Endothelial cell of umbilical vein (primary cell): ENCODE measurements at regions not wholly inside any gene's neighbourhood (a gene's known extent, or its start where the extent isn't known, plus 50 kb on each side); places are given as distances from the start of the nearest gene placed in this dataset.

Experiments used
- BruUV-seq: library from RNA; stranded (reverse); fragments of 400-500 nt; replicated peaks from 2 replicates; lab custom pipeline; 2021; lab: Mats Ljungman, UMichigan
- CTCF ChIA-PET: fragments of 300-600, 350-600 bp; sonication (Branson Sonifier 250); formaldehyde crosslinking; loops from one replicate; lab custom pipeline; 2021; ENCODE audit warnings: antibody characterized with exemption, inconsistent platforms; lab: Charles Lee
- POLR2A ChIA-PET: fragments of 300-600, 350-600 bp; sonication (Branson Sonifier 250); formaldehyde crosslinking; loops from one replicate; lab custom pipeline; 2021; ENCODE audit warnings: antibody characterized with exemption, inconsistent platforms; lab: Charles Lee
- DNase-seq: peaks from one replicate; pipeline ENCODE4 v3.0.0-alpha.2; 2011; ENCODE audit warnings: low read depth, low spot score
- FAIRE-seq: peaks from 2 replicates; lab custom pipeline; 2011; peaks lifted over from hg19 to GRCh38; lab: Jason Lieb, UNC
- H2AFZ ChIP-seq: 2 replicates; pipeline ENCODE4 v1.6.0; 2012; ENCODE audit warnings: low read depth, low read length, control low read depth, inconsistent platforms
- H3K27ac ChIP-seq: 2 replicates; pipeline ENCODE4 v1.5.1; 2011; ENCODE audit warnings: low read depth, mild to moderate bottlenecking, control low read depth, low read length, moderate library complexity; ENCODE audit not compliant: insufficient read depth
- H3K27me3 ChIP-seq, 2 experiments: 2 replicates each; pipeline versions ENCODE4 v1.6.0 to v1.6.1; 2011; ENCODE audit warnings: low read length in 2 of 2, mixed read lengths in 1 of 2; ENCODE audit not compliant: control insufficient read depth in 2 of 2, insufficient read depth in 2 of 2
- H3K36me3 ChIP-seq, 2 experiments: 2 replicates in 1 of 2; 3 replicates in 1 of 2; pipeline ENCODE4 v1.5.1; 2011; ENCODE audit warnings: low read length in 2 of 2, mild to moderate bottlenecking in 1 of 2, moderate library complexity in 1 of 2; ENCODE audit not compliant: control insufficient read depth in 2 of 2, insufficient read depth in 2 of 2; ENCODE audit errors: extremely low read depth in 1 of 2
- H3K4me1 ChIP-seq: 3 replicates; pipeline ENCODE4 v1.5.1; 2011; ENCODE audit warnings: mild to moderate bottlenecking, low read length; ENCODE audit not compliant: control insufficient read depth, insufficient read depth; ENCODE audit errors: extremely low read depth
- H3K4me2 ChIP-seq: 2 replicates; pipeline ENCODE4 v1.6.1; 2011; ENCODE audit warnings: low read length, control low read depth, mixed read lengths; ENCODE audit not compliant: insufficient read depth
- H3K4me3 ChIP-seq, 3 experiments: fragments of 200-600 bp in 1 of 3; sonication (generic), shearing (Covaris generic) in 1 of 3; replicated peaks in 1 of 3; 2 replicates each; pipeline ENCODE4 v1.5.1; 2011 to 2016; ENCODE audit warnings: control low read depth in 3 of 3, low read length in 3 of 3, mild to moderate bottlenecking in 2 of 3, inconsistent platforms in 1 of 3, low read depth in 1 of 3, moderate library complexity in 1 of 3; ENCODE audit not compliant: insufficient read depth in 1 of 3
- H3K79me2 ChIP-seq: 2 replicates; pipeline ENCODE4 v1.6.0; 2012; ENCODE audit warnings: low read length, inconsistent platforms; ENCODE audit not compliant: control insufficient read depth, insufficient read depth
- H3K9ac ChIP-seq: replicated peaks from 2 replicates; pipeline ENCODE3; 2011; ENCODE audit warnings: low read length, control low read depth; ENCODE audit not compliant: insufficient read depth; ENCODE audit errors: extremely low read depth
- H3K9me1 ChIP-seq: replicated peaks from 3 replicates; pipeline ENCODE4 v1.6.0; 2011; ENCODE audit warnings: mild to moderate bottlenecking, low read length; ENCODE audit not compliant: control insufficient read depth, insufficient read depth; ENCODE audit errors: extremely low read depth
- H3K9me3 ChIP-seq: replicated peaks from 2 replicates; pipeline ENCODE4 v1.5.1; 2012; ENCODE audit warnings: low read length, inconsistent platforms; ENCODE audit not compliant: control insufficient read depth, insufficient read depth
- H4K20me1 ChIP-seq: replicated peaks from 2 replicates; pipeline ENCODE3; 2011; ENCODE audit warnings: mild to moderate bottlenecking, low read length; ENCODE audit not compliant: control insufficient read depth, insufficient read depth; ENCODE audit errors: extremely low read depth
- CTCF ChIP-seq, 2 donors: IDR thresholded peaks; 1 replicate in 1 of 2; 2 replicates in 1 of 2; pipeline ENCODE4 v1.5.1; 2011; ENCODE audit warnings: low read length in 2 of 2, mild to moderate bottlenecking in 2 of 2, moderate library complexity in 2 of 2, control low read depth in 1 of 2, inconsistent platforms in 1 of 2, low read depth in 1 of 2; ENCODE audit not compliant: insufficient read depth in 1 of 2; ENCODE audit errors: extremely low read depth in 1 of 2
- FOS ChIP-seq: IDR thresholded peaks from 2 replicates; pipeline ENCODE4 v1.6.1; 2011; ENCODE audit warnings: mild to moderate bottlenecking, low read length, moderate library complexity, borderline replicate concordance; ENCODE audit not compliant: insufficient read depth
- JUN ChIP-seq: IDR thresholded peaks from 2 replicates; pipeline ENCODE4 v1.6.1; 2011; ENCODE audit warnings: borderline replicate concordance, low read depth; ENCODE audit not compliant: insufficient read length, insufficient read depth
- MYC ChIP-seq: IDR thresholded peaks from one replicate; pipeline ENCODE4 v1.6.1; 2011; ENCODE audit warnings: mild to moderate bottlenecking, low read depth, low read length
- POLR2A ChIP-seq: IDR thresholded peaks from 2 replicates; pipeline ENCODE4 v1.6.1; 2012; ENCODE audit warnings: low read depth, mild to moderate bottlenecking, control low read depth, low read length
- POLR2AphosphoS5 ChIP-seq: IDR thresholded peaks from 2 replicates; pipeline ENCODE4 v1.6.1; 2012; ENCODE audit warnings: low read depth, mild to moderate bottlenecking, control low read depth, low read length, moderate library complexity; ENCODE audit not compliant: insufficient read depth
- dilution Hi-C: fragments of 300-500 bp; cut with MboI; formaldehyde crosslinking; loops from one replicate; pipeline ENCODE4 v1.15.0; 2019; ENCODE audit warnings: low sequenced_read_pairs; ENCODE audit not compliant: extremely low pct_ligation_motif_present
- intact Hi-C: fragments of 100-400 bp; cut with micrococcal nuclease; formaldehyde crosslinking; loops from one replicate; pipeline ENCODE4 v1.10.0; 2022
- TF ChIP-seq, protein P1 (sequence below): IDR thresholded peaks from 2 replicates; pipeline ENCODE4 v1.6.1; 2011; ENCODE audit not compliant: insufficient read depth, insufficient read length

DNA sequence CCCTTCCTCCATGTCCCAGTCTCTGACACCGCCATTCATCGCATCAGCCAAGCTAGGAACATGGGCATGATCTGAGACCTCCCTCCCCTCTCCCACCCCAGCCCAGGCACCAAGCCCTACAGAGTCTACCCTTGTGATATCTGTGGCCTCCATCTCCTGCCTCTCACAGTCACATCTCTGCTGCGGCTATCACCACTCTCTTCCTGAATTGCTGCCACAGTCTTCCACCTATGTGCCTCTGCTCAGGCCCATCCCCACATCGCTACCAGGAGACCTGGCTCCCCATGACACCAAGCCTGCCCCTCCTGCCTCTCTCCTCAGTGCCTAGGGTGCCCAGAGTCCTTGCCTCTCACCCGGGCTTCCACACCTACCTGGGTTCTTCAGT lies 82.7 kb upstream of the BCAR3 start:
- BruUV-seq = no TSS peak
- FAIRE-seq = no peak
- no peak overlapping the region for H2AFZ ChIP-seq
- H3K9ac ChIP-seq = no peak overlapping the region
- no peaks in the 10 kb centered on the region for H3K36me3 ChIP-seq
- no peak overlapping the region for H3K4me2 ChIP-seq
- CTCF ChIA-PET = no interaction called here
- H4K20me1 ChIP-seq = no peaks in the 10 kb centered on the region
- H3K4me1 ChIP-seq = no peaks in the 10 kb centered on the region
- no peaks in the 10 kb centered on the region for H3K9me1 ChIP-seq
- intact Hi-C loops = no loop called here
- no peak for DNase-seq
- no peak overlapping the region for H3K4me3 ChIP-seq
- no peaks in the 10 kb centered on the region for H3K27me3 ChIP-seq
- H3K27ac ChIP-seq = no peak overlapping the region
- no peaks in the 10 kb centered on the region for H3K9me3 ChIP-seq
- dilution Hi-C loops = no loop called here
- POLR2A ChIA-PET = no interaction called here
- no peaks in the 10 kb centered on the region for H3K79me2 ChIP-seq
- no peak for TF ChIP-seq FOS
- no peak for TF ChIP-seq POLR2A
- no peak for TF ChIP-seq MYC
- no peak for TF ChIP-seq JUN
- TF ChIP-seq, protein P1, sequence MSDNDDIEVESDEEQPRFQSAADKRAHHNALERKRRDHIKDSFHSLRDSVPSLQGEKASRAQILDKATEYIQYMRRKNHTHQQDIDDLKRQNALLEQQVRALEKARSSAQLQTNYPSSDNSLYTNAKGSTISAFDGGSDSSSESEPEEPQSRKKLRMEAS = no peak
- no peak for TF ChIP-seq POLR2AphosphoS5
- TF ChIP-seq CTCF (IDR thresholded peaks at IDR 0.05; ENCODE audit: extremely low read depth in 1 of 2, insufficient read depth in 1 of 2, low read depth in 1 of 2, low read length in 2 of 2) = no peak
